Non-pigmented ciliary epithelial cell (primary cell): ENCODE measurements at regions not wholly inside any gene's neighbourhood (a gene's known extent, or its start where the extent isn't known, plus 50 kb on each side); places are given as distances from the start of the nearest gene placed in this dataset.
"Not testable (repeated sequence)": the region's sequence is repeated elsewhere in the genome, so short reads cannot be mapped to it uniquely, and the experiment has no call there.

Experiments
- DNase-seq: peaks from one replicate; pipeline ENCODE4 v3.0.0-alpha.2; 2010; ENCODE audit warnings: low read depth

DNA sequence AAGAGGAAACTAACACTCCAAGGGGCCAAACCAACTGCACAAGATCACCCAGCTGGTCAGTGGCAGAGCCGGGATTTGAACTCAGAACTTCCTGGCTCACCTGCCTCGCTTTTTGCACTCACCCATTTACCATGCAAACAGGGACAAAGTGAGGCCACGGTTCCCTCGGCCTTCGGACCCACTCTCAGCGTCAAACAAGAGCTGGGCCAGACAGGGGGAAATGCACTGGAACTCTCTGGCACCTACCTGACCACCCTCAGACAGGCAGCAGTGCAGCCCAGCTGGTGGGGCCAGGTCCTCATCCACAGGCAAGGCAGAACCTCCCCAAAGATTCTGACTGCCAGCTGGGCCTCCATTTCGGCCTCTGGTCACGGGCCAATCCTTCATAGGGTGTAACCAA lies 93.7 kb upstream of the SRSF6 start:
- DNase-seq = no peak

DNA sequence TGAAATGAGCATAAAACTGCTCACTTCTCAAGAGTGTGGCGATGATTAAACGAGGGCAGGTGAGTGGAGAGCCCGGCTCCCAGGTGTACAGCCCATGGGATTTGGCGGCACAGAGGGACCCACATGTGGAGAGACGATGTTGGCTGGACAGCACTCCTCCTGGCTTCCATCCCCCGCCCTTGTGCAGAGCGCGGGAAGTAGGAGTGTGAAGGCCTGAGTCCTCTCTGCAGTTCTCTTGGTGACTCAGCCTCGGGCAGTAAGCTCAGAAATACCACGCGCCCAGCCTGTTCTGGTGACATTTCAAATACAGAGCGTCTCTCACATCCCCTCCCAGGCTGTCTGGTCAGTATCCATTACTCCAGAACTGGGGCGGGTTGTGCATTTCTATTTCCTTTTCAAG lies 94.2 kb upstream of the SRSF6 start:
- DNase-seq = no peak

DNA sequence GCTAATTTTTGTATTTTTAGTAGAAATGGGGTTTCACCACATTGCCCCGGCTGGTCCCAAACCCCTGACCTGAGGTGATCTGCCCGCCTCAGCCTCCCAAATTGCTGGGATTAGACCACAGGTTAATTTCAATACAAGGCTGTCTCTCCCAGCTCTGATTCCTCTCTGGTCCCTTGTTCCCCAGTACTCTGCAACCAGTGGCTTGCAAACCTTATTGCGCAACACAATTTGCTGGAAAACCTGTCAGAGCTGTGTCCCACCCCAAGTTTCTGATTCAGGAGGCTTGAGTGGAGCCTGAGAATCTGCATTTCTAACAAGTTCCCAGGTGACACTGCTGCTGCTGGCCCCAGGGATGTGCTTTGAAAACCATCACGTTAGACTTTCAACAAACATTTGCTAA lies 96.2 kb upstream of the SRSF6 start:
- DNase-seq = no peak

DNA sequence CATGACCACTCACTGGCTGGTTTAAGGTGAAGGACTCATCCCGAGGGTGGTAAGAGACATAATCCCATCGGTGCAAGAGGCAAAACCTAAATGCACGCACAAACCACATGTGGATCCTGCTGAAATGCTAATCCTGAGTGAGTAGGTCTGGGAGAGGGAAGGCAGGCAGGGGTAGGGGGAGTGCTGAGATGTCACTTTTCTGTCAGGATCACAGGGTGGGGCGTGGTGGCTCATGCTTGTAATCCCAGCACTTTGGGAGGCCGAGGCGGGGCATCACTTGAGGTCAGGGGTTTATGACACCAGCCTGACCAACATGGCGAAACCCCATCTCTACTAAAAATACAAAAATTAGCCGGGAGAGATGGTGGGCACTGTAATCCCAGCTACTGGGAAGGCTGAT lies 97.7 kb upstream of the SRSF6 start:
- no peak for DNase-seq

DNA sequence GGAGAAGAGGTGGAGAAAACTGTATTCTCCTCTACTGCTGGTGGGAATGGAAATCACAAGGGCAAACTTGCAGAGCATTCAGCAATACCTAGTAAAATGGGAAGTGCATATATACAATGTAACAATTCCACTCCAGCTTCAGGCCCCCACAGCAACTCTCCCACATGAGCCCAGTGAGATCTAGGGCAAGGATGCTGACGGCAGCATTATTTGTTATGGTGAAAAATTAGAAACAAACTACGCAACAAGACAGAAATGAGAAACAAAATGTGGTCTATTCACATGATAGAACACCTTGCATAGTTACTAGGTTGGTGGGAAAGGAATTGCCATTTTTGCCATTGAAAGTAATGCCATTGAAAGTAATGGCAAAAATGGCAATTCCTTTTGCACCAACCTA lies 98.9 kb upstream of the SRSF6 start:
- no peak for DNase-seq

DNA sequence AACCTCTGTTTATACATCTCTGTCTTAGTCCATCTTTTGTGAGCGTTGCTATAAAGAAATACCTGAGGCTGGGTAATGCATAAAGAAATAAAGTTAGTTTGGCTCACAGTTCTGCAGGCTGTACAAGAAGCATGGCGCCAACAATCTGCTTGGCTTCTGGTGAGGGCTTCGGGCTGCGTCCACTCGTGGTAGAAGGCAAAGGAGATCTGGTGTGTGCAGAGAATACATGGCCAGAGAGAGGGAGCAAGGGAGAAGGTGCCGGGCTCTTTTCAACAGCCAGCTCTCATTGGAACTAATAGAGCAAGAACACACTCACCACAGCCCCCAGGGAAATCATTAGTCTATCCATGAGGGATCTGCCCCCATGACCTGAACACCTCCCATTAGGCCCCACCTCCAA lies 100.3 kb upstream of the SRSF6 start:
- no peak for DNase-seq

DNA sequence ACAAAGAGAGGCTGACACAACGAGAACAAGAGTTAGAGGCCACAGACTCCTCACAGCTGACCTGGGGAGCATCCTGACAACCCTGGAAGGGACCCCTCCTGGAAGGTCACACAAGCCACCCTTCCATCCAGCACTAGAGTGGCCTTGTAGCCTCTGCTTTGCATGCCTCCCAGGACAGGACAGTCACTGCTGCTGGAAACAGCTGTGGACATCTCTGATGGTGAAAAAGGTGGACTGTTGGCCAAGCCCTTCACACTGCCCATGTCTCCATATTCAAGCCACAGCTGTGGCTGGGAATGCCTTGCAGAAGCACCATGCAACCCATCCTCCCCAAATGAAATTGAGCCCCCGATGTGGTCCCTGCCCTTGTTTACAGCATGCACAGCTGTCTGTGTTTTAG lies 102.1 kb upstream of the SRSF6 start:
- no peak for DNase-seq

DNA sequence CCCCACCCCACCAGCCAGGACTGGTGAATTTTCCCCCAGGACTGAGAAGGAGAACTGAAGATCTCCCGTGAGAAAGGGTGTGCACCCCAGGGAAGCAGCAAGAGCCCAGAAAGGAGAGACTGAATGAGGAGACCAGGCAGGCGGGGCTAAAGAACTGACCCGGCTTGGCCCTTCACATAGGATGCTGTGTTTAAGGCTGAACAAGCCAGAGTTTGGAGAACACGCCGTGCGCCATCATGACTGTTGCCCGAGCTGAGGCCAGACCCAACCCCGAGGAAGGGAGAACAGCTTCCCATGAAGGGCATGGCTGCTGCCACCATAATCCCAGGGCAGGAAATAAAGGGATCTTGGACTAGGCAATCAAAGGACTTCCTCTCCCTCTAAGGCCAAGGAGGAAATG lies 104.7 kb upstream of the SRSF6 start:
- DNase-seq = no peak

DNA sequence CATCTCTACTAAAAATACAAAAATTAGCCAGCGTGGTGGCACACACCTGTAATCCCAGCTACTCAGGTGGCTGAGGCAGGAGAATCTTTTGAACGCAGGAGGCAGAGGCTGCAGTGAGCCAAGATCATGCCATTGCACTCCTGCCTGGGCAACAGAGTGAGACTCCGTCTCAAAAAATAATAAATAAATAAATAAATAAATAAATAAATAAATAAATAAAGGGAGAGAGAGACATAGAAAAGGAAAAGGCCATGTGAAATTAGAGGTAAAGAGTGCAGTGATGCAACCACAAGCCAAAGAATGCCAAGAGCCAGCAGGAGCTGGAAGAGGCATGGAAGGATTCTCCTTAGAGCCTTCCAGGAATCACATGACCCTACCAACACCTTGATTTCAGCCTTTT lies 107.0 kb upstream of the SRSF6 start:
- DNase-seq = not testable (repeated sequence)

DNA sequence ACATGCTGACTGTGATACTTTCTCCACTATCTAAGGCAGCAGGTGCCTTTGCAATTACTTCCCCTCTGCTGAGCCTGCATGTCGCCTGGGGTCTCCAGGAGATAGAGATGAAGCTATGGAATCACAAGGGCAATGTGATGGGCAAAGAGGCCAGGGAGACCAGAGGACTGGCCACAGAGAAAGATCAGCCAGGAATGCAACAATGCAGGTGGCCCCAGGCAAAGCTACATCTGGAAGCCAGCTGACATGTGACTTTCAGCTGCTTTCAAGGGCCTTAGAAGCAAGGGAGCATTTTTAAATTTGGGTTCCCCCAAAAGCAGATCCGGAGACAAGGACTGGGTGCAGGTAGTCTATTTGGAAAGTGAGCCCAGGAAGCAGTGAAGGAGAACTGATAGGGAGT lies 107.9 kb upstream of the SRSF6 start:
- DNase-seq = no peak

DNA sequence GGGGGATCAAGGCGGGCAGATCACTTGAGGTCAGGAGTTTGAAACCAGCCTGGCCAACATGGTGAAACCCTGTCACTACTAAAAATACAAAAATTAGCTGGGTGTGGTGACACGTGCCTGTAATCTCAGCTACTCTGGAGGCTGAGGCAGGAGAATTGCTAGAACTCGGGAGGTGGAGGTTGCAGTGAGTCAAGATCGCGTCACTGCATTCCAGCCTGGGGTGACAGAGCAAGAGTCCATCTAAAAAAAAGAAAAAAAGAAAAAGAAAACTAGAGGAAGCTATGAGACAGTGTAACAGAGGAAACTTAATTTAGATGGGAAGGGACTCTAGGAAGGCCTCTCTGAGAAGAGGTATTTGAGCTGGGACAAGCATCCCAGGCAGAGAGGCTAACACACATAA lies 109.9 kb upstream of the SRSF6 start:
- not testable (repeated sequence) for DNase-seq

DNA sequence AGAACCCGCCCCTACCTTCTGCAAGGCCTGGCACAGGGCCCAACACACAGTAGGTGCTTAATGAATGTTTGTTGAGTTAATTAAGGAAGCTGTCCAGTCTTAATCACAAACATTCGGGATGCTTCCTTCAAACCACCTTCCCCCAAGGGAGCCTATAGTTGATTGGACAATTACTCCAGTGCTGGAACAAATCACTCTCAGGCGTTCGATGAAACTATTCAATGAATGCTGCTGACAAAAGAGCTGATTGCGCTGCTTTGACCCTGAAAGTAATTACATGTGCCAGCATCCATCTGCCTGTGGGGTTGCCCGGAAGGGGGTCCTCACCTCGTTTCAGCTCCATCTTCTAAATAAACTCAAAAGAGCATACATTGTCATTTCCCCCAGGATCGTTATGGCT lies 112.0 kb upstream of the SRSF6 start:
- DNase-seq = no peak

DNA sequence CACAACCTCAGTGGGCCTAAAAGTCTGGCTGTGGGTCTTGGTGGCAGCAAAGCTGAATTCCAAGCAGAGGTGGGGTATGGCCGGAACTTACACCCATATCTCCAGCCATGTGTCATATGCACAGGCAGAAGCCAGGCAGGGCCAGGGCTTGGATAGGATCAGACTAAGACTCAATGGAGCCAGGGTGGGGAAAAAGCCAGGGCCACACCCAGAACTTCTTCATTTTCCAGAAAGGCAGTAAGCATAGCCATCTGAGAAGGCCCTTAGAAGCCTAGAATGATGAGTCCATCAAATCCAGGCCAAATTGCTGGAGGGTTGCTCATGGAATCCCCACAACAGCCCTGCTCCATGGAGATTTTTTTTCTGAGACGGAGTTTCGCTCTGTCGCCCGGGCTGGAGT lies 116.2 kb upstream of the SRSF6 start:
- DNase-seq = no peak

DNA sequence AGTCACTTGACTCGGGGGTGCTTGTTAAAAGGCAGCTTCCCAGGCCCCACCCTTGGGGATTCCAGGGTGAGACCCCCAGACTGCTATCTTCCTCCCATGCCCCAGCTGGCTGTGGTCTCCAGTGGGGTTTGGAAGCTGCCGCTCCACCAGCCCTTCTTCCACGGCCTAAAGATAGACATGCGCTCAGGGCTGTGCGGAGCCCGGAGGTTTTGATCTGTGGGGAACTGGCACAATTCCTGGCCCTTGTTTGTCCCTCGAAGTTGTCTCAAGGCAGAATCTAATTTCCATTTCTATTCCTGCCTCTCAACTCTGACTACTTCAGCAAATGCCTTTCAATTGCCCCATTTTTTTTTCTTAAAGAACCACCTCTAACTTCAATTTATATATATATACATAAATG lies 120.7 kb upstream of the SRSF6 start:
- DNase-seq = no peak

DNA sequence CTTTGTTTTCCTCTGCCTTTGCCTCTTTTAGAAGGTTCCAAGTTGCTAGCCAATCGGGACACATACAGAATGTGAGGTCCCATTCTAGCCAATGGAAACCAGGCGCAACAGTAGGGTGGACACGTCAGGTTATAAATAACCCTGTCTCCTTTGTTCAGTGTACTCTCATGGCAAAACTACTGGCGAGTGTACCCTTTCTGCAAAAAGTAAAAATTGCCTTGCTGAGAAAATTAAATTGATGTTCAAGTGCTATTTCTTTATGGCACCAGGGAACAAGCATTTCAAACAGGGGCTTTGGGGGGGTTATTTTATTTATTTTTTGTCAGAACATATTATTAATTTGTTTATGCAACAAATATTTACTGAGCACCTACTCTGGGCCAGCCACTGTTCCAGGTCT lies 123.6 kb upstream of the SRSF6 start:
- no peak for DNase-seq

DNA sequence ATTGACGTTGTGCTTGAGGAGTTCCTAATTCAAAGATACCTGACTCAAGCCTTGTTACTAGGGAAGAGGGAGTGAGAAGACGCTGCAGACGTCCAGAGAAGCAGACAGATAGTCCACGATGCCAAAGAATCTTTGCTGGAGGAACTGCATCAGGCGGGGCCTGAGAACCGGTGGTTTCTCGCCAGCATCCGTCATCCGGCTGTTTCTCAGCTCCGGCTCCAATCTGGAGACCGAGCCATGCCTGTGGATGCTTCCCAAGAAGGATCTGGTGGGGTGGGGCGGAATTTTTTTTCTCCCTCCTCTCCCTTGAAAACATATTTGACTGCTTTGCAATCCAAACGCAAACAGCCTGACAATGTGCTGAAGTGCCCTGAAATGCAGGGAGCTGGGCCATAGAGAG lies 125.8 kb upstream of the SRSF6 start:
- DNase-seq = no peak

DNA sequence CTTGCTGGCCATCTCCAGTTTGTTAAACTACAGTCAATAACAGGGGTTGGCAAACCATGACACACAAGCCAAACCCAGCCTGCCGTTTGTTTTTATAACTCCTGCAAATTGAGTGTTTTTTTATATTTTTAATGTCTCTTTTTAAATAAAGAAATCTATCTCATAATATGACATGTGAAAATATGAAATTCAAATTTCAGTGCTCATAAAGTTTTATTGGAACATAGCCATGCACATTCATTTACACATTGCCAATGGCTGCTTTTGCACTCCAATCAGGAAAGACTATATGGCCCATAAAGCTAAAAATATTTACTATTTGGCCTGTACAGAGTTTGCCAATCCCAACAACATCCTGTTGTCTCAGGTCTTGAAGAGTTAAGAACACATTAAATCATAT lies 129.0 kb upstream of the SRSF6 start:
- DNase-seq = no peak

DNA sequence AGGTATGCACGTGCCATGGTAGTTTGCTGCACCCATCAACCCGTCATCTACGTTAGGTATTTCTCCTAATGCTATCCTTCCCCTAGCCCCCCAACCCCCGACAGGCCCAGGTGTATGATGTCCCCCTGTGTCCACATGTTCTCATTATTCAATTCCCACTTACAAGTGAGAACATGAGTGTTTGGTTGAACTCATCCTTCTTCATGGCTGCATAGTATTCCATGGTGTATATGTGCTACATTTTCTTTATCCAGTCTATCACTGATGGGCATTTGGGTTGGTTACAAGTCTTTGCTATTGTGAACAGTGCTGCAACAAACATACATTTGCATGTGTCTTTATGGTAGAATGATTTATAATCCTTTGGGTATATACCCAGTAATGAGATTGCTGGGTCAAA lies 130.5 kb upstream of the SRSF6 start:
- not testable (repeated sequence) for DNase-seq

DNA sequence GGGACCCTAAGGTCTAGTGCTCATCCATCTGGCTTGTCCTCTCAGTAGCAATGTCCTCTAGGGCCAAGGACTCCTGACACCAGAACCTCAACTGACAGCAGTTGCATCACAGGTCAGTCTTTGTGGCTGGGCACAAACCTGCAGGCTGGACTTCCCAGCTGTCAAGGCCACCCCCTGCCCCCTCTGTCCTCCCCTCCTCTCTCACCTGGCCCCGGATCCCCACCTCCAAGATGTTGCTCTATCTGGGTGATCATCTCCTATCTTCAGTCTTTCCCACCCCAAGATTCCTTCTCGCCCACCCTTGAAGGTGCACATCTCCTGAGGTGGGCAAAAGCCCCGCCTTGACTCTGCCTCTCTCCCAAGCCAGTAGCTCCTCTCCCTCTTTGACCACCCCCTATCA lies 131.8 kb upstream of the SRSF6 start:
- no peak for DNase-seq

DNA sequence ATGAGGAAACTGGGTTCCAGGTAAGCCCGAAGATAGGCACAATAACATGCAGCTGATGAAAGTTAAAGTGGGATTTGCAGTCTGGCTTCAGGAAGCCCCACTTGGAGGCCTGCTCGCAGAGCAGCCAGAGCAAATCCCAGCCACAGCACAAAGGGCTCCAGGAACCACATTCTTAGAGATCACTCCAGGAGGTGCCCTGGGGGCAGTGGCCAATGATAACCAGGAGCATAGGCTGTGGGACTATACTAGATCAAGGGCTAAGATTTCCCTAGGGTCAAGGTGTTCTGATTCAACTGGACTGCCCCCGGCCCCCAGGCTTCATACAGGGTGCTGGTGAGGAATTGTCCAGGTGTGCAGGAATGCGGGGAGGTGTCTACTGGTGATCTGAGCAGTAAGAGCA lies 133.9 kb upstream of the PTPRT start:
- DNase-seq = no peak

DNA sequence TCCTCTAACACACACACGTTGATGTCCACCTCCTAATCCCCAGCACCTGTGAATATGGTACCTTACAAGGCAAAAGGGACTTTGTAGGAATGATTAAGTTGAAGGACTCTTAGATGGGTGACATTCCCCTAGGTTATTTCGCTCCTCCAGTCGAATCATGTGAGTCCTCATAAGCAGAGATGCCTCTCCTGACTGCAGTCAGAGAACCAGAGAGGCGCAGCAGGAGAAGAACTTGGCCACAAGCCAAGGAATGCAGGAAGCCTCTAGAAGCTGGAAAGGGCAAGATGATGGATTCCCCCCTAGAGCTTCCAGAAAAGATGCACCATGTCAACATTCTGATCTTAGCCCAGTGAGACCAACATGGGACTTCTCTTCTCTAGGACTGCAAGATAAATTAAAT lies 133.1 kb upstream of the PTPRT start:
- DNase-seq = no peak

DNA sequence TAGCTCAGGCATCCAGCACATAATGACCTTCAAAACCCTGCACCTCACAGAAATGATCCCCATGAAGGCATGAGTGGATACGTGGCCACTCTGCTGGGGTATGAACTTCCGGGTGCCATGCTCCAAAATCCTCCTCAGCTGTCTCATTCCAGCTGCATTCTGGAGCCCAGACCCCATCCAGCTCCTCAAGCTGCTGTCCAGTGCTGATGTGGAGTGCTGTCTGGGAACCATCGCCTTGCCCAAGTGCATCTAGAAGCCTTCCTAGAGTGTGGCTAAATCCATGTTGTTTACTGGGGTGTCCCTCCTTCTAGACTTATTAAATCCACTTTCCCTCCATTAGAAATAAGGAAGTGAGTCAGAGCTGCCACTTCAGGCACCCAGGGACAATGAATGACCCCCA lies 130.8 kb upstream of the PTPRT start:
- no peak for DNase-seq

DNA sequence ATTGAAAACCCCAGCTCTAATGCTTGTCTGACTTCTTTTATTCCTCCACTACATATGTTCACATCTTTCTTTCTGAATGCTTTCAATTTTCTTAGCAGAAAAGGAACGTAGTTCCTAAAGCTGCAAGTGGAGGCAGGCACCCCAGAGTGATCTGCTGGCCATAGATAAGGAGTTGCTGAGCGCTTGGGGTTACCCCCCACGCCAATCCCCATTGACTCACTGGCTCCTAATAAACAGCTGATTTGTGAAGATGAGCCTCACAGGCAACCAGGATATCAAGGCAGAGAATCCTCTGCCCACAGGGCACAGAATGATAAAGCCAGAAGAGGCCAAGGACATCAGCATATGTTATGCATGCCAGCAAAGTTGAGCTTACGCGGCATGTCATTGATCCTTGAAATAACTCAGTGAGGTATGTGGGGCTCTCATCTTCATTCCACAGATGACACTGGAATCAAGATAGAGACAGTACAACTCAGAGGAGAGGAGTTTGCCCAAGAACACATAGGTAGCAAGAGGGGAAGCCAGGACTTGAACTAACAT lies 129.1 kb upstream of the PTPRT start:
- no peak for DNase-seq

DNA sequence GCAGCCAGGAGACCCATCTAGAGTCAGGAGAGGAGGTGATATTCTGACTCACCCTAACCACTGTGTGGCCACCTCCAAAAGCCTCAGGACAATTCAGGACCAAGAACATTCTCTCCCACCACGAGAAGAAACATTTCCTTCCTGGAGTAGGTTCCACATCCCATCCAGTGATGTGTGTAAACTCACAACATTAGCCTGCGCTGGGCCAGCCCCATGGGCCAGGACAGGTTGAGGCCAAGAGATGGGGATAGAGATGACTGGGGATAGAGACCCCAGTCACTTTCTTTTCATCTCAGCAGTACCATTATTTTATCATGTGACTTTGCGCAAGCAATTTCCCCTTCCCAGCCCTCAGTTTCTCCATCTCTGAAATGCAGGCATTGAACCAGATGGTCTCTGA lies 126.6 kb upstream of the PTPRT start:
- no peak for DNase-seq

DNA sequence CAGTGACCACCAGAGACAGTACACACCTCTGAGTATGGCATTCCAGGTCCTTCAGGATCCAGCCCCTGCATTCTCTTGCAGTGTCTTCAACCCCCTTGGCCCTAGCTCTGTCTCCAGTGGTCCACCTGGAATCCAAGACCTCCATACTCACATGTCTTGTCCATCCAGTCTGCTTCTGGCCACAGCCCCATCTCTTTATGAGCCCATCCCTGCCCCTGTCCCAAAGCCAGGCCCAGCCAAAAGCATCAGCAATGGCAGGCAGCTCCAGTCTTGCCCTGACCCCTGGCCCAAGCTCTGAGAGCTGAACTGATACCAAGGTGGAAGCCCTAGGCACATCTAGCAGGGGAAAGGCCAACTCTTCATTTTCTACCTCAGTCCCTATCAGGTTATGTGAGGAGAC lies 119.6 kb upstream of the PTPRT start:
- DNase-seq = no peak
